ENCODE measurements at regions not wholly inside any gene's neighbourhood (a gene's known extent, or its start where the extent isn't known, plus 50 kb on each side); places are given as distances from the start of the nearest gene placed in this dataset.

GRCh38 chr11:134514354-134514951, 102.4 kb upstream of the B3GAT1 start:
- DNase-seq (ENCODE audit: low spot score in 2 of 2) = peak in 1 of 2 donors; percentile 82
- WGBS, 2 donors = 62 to 69% methylated on average over 10 of the region's 10 CpGs
- no peak overlapping the region for H3K4me3 ChIP-seq (ENCODE audit: low read depth, poor library complexity, severe bottlenecking)
- TF ChIP-seq CTCF (IDR thresholded peaks at IDR 0.05) (no peak), POLR2A (IDR thresholded peaks at IDR 0.05) (no peak)
- intact Hi-C loops (cut with DNase I; ENCODE audit: low total_unique reads) = no loop called here

GRCh38 chr11:134513585-134514120, 101.6 kb upstream of the B3GAT1 start:
- TF ChIP-seq CTCF (IDR thresholded peaks at IDR 0.05) (no peak), POLR2A (IDR thresholded peaks at IDR 0.05) (no peak)
- WGBS, 2 donors = 69 to 79% methylated on average over 18 of the region's 18 CpGs
- intact Hi-C loops (cut with DNase I; ENCODE audit: low total_unique reads) = no loop called here
- DNase-seq (ENCODE audit: low spot score in 2 of 2) = peak in 1 of 2 donors; percentile 66
- H3K4me3 ChIP-seq (ENCODE audit: low read depth, poor library complexity, severe bottlenecking) = no peak overlapping the region

GRCh38 chr11:134512571-134513538, 100.8 kb upstream of the B3GAT1 start:
- intact Hi-C loops (cut with DNase I; ENCODE audit: low total_unique reads) = no loop called here
- DNase-seq (ENCODE audit: low spot score in 2 of 2) = peak in 1 of 2 donors; percentile 74
- WGBS, 2 donors = 64 to 71% methylated on average over 21 of the region's 21 CpGs
- TF ChIP-seq CTCF (IDR thresholded peaks at IDR 0.05) (no peak), POLR2A (IDR thresholded peaks at IDR 0.05) (no peak)
- no peak overlapping the region for H3K4me3 ChIP-seq (ENCODE audit: low read depth, poor library complexity, severe bottlenecking)

GRCh38 chr11:134512061-134512460, 100.0 kb upstream of the B3GAT1 start:
- intact Hi-C loops (cut with DNase I; ENCODE audit: low total_unique reads) = no loop called here
- TF ChIP-seq CTCF (IDR thresholded peaks at IDR 0.05) = no peak
- no peak for TF ChIP-seq POLR2A (IDR thresholded peaks at IDR 0.05)
- DNase-seq (ENCODE audit: low spot score in 2 of 2) = peak in 1 of 2 donors; percentile 54
- 69 to 77% methylated on average over 7 of the region's 7 CpGs for WGBS, 2 donors
- no peak overlapping the region for H3K4me3 ChIP-seq (ENCODE audit: low read depth, poor library complexity, severe bottlenecking)

- intact Hi-C loops (cut with DNase I; ENCODE audit: low total_unique reads) = no loop called here
- DNase-seq (ENCODE audit: low spot score in 2 of 2) = peak in 1 of 2 donors; percentile 21
- TF ChIP-seq CTCF (IDR thresholded peaks at IDR 0.05) (no peak), POLR2A (IDR thresholded peaks at IDR 0.05) (no peak)
- no peak overlapping the region for H3K4me3 ChIP-seq (ENCODE audit: low read depth, poor library complexity, severe bottlenecking)
- WGBS, 2 donors = 97 to 100% methylated on average over 2 of the region's 2 CpGs
These were observed 99.2 kb upstream of the B3GAT1 start for GRCh38 chr11:134511255-134511654.

Measured in lower leg skin (tissue), 4 donors.